Stimulated activated CD8-positive, alpha-beta memory T cell treated with anti-CD3 and anti-CD28 coated beads, Interleukin-4, amount 100 ng/mL, for 48 hours (primary cell): ENCODE measurements at regions not wholly inside any gene's neighbourhood (a gene's known extent, or its start where the extent isn't known, plus 50 kb on each side); places are given as distances from the start of the nearest gene placed in this dataset.

Experiments used
- DNase-seq: peaks from one replicate; pipeline ENCODE4 v3.0.0-alpha.2; 2020

- no peak for DNase-seq
These were observed 50.9 kb upstream of the CPNE8 start for GRCh38 chr12:38956337-38956736.
